Natural killer cell (primary cell): ENCODE measurements at regions not wholly inside any gene's neighbourhood (a gene's known extent, or its start where the extent isn't known, plus 50 kb on each side); places are given as distances from the start of the nearest gene placed in this dataset.

ENCODE experiments used
- ATAC-seq, 3 donors: fragments of 150-1000 bp in 2 of 3; fragments of 200-7000 bp in 1 of 3; cut with Tn5 transposase; 1 replicate in 1 of 3; 2 replicates in 2 of 3; pipeline ENCODE4 v1.10.0; 2021; ENCODE audit warnings: mild to moderate bottlenecking in 2 of 3, moderate library complexity in 2 of 3
- DNase-seq, 2 donors: peaks; one replicate each; pipeline versions ENCODE4 v3.0.0 to v3.0.0-alpha.2; 2013 to 2021; ENCODE audit warnings: mixed read lengths in 1 of 2
- H3K27ac ChIP-seq: one replicate; pipeline ENCODE4 v1.5.1; 2013; ENCODE audit warnings: mild to moderate bottlenecking, low read length
- H3K27me3 ChIP-seq: one replicate; pipeline ENCODE4 v1.6.1; 2013; ENCODE audit warnings: low read length; ENCODE audit not compliant: control insufficient read depth, insufficient read depth
- H3K36me3 ChIP-seq: one replicate; pipeline ENCODE4 v1.6.1; 2013; ENCODE audit warnings: low read length; ENCODE audit not compliant: control insufficient read depth, insufficient read depth
- H3K4me1 ChIP-seq: one replicate; pipeline ENCODE4 v1.6.1; 2013; ENCODE audit warnings: low read length; ENCODE audit not compliant: control insufficient read depth, insufficient read depth
- H3K4me3 ChIP-seq: one replicate; pipeline ENCODE4 v1.5.1; 2013; ENCODE audit warnings: low read length
- H3K9me3 ChIP-seq: one replicate; pipeline ENCODE4 v1.6.1; 2013; ENCODE audit warnings: low read length; ENCODE audit not compliant: control insufficient read depth, insufficient read depth
- H3K27ac Mint-ChIP-seq, 2 donors: one replicate each; pipeline ENCODE4 v1.8.0; 2022; ENCODE audit warnings: mild to moderate bottlenecking in 2 of 2, mixed read lengths in 2 of 2, moderate library complexity in 1 of 2
- H3K27me3 Mint-ChIP-seq, 2 donors: one replicate each; pipeline ENCODE4 v1.8.0; 2022; ENCODE audit warnings: low read depth in 2 of 2, mixed read lengths in 2 of 2
- H3K36me3 Mint-ChIP-seq: one replicate; pipeline ENCODE4 v1.8.0; 2022; ENCODE audit warnings: mixed read lengths
- H3K4me1 Mint-ChIP-seq, 2 donors: one replicate each; pipeline ENCODE4 v1.8.0; 2022; ENCODE audit warnings: mixed read lengths in 2 of 2
- H3K4me3 Mint-ChIP-seq: one replicate; pipeline ENCODE4 v1.8.0; 2022; ENCODE audit warnings: mild to moderate bottlenecking, moderate library complexity, mixed read lengths
- H3K9me3 Mint-ChIP-seq, 2 donors: one replicate each; pipeline ENCODE4 v1.8.0; 2022; ENCODE audit warnings: mixed read lengths in 2 of 2
- CTCF ChIP-seq: fragments of 200-600 bp; IDR thresholded peaks from one replicate; pipeline ENCODE4 v1.8.0; 2022; ENCODE audit warnings: antibody characterized with exemption
- WGBS: methylation state at CpG from one replicate; pipeline ENCODE4 v1.1.7; 2013; ENCODE audit warnings: missing lambda C conversion rate; ENCODE audit not compliant: insufficient coverage; 5-methylcytosine and 5-hydroxymethylcytosine counted together
- intact Hi-C: fragments of 100-400 bp; cut with micrococcal nuclease; formaldehyde crosslinking; loops from one replicate; pipeline ENCODE4 v1.14.2; 2022

- no peak overlapping the region for H3K27ac ChIP-seq
- intact Hi-C loops: no loop called here
Measured at GRCh38 chr11:69241075-69241740, 52.7 kb upstream of the MYEOV start.

GRCh38 chr11:69241844-69242243, 52.1 kb upstream of the MYEOV start:
- H3K9me3 Mint-ChIP-seq: no peaks in the 10 kb centered on the region
- ATAC-seq: no peak
- H3K9me3 ChIP-seq: no peaks in the 10 kb centered on the region
- H3K36me3 Mint-ChIP-seq: no peaks in the 10 kb centered on the region
- H3K27ac ChIP-seq: no peak overlapping the region
- peaks cover 2 to 22% of the 10 kb centered on the region in 2 donors for H3K27me3 Mint-ChIP-seq
- no peak for TF ChIP-seq CTCF
- DNase-seq: no peak
- peaks cover 0 to 6% of the 10 kb centered on the region in 2 donors for H3K4me1 Mint-ChIP-seq
- H3K27ac Mint-ChIP-seq: no peak overlapping the region
- intact Hi-C loops: no loop called here
- H3K36me3 ChIP-seq: no peaks in the 10 kb centered on the region
- no peaks in the 10 kb centered on the region for H3K27me3 ChIP-seq
- H3K4me1 ChIP-seq: no peaks in the 10 kb centered on the region
- 91% methylated on average over 3 of the region's 4 CpGs for WGBS
- no peak overlapping the region for H3K4me3 ChIP-seq
- H3K4me3 Mint-ChIP-seq: no peak overlapping the region

More at GRCh38 chr11:69241075-69241740, 52.7 kb upstream of the MYEOV start:
- no peaks in the 10 kb centered on the region for H3K9me3 Mint-ChIP-seq
- TF ChIP-seq CTCF: no peak
- no peaks in the 10 kb centered on the region for H3K4me1 ChIP-seq
- peaks cover 0 to 6% of the 10 kb centered on the region in 2 donors for H3K4me1 Mint-ChIP-seq
- no peak overlapping the region for H3K27ac Mint-ChIP-seq
- H3K4me3 ChIP-seq: no peak overlapping the region
- H3K27me3 Mint-ChIP-seq: peaks cover 6 to 29% of the 10 kb centered on the region in 2 donors
- 94% methylated on average over 6 of the region's 6 CpGs for WGBS
- ATAC-seq (no peak), DNase-seq (no peak)
- H3K36me3 Mint-ChIP-seq: no peaks in the 10 kb centered on the region
- no peaks in the 10 kb centered on the region for H3K36me3 ChIP-seq
- no peaks in the 10 kb centered on the region for H3K27me3 ChIP-seq
- no peak overlapping the region for H3K4me3 Mint-ChIP-seq
- no peaks in the 10 kb centered on the region for H3K9me3 ChIP-seq

- no peak overlapping the region for H3K4me3 Mint-ChIP-seq
- ATAC-seq (no peak), DNase-seq (peak in 1 of 2 donors; percentile 30)
- 5% methylated on average over 2 of the region's 3 CpGs for WGBS
- no peaks in the 10 kb centered on the region for H3K9me3 Mint-ChIP-seq
- Histone ChIP-seq H3K4me3 (no peak overlapping the region), H3K9me3 (no peaks in the 10 kb centered on the region), H3K27ac (no peak overlapping the region), H3K36me3 (no peaks in the 10 kb centered on the region), H3K4me1 (no peaks in the 10 kb centered on the region), H3K27me3 (no peaks in the 10 kb centered on the region)
- H3K27ac Mint-ChIP-seq: no peak overlapping the region
- intact Hi-C loops: no loop called here
- no peaks in the 10 kb centered on the region for H3K36me3 Mint-ChIP-seq
- TF ChIP-seq CTCF: no peak
- H3K4me1 Mint-ChIP-seq: peaks cover 0 to 6% of the 10 kb centered on the region in 2 donors
- peaks cover 2 to 17% of the 10 kb centered on the region in 2 donors for H3K27me3 Mint-ChIP-seq
Measured at GRCh38 chr11:69242266-69242920, 51.6 kb upstream of the MYEOV start.
